OCI-LY1 (cell line): ENCODE measurements at regions not wholly inside any gene's neighbourhood (a gene's known extent, or its start where the extent isn't known, plus 50 kb on each side); places are given as distances from the start of the nearest gene placed in this dataset.

Source experiments
- EZH2 ChIP-seq: fragments of 200-600 bp; sonication (generic), shearing (Covaris generic); IDR thresholded peaks from 2 replicates; pipeline ENCODE4 v1.8.0; 2017; ENCODE audit warnings: borderline replicate concordance, mixed run types, mild to moderate bottlenecking, antibody characterized with exemption, low read length, moderate library complexity, mixed read lengths
- TF ChIP-seq, protein P1 (sequence below): fragments of 200-600 bp; sonication (generic), shearing (Covaris generic); IDR thresholded peaks from 2 replicates; pipeline ENCODE4 v1.5.1; 2017; ENCODE audit warnings: mild to moderate bottlenecking, antibody characterized with exemption, low read length, moderate library complexity, mixed read lengths

DNA sequence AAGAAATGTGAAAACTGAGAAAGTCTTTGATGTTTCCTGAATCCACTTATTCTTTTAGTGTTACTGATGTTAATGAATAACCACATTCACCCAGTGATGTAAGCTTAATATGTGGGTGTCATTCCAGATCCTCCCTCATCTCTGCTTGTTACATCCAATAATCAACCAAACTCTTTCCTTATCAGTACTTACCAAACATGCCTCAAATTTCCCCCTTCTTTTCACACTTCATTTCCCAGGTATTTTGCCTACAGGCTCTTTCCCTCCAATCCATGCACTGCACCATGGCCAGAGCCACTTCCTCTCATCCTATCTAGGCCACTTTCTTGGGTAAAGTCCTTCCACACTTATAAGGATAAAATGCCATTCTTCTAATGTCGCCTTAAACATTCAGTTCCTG lies 451.5 kb downstream of the NPIPA7 start:
- TF ChIP-seq, protein P1, sequence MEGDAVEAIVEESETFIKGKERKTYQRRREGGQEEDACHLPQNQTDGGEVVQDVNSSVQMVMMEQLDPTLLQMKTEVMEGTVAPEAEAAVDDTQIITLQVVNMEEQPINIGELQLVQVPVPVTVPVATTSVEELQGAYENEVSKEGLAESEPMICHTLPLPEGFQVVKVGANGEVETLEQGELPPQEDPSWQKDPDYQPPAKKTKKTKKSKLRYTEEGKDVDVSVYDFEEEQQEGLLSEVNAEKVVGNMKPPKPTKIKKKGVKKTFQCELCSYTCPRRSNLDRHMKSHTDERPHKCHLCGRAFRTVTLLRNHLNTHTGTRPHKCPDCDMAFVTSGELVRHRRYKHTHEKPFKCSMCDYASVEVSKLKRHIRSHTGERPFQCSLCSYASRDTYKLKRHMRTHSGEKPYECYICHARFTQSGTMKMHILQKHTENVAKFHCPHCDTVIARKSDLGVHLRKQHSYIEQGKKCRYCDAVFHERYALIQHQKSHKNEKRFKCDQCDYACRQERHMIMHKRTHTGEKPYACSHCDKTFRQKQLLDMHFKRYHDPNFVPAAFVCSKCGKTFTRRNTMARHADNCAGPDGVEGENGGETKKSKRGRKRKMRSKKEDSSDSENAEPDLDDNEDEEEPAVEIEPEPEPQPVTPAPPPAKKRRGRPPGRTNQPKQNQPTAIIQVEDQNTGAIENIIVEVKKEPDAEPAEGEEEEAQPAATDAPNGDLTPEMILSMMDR: no peak
- TF ChIP-seq EZH2: no peak
